CD14-positive monocyte (primary cell): ENCODE measurements at regions not wholly inside any gene's neighbourhood (a gene's known extent, or its start where the extent isn't known, plus 50 kb on each side); places are given as distances from the start of the nearest gene placed in this dataset.

ENCODE experiments used
- DNase-seq, 3 donors: peaks; one replicate each; pipeline ENCODE4 v3.0.0-alpha.2; 2011 to 2022
- H2AFZ ChIP-seq: 2 replicates; pipeline ENCODE4 v1.6.0; 2012; ENCODE audit warnings: mild to moderate bottlenecking, low read depth, low read length, inconsistent platforms; ENCODE audit not compliant: insufficient read depth, poor library complexity, severe bottlenecking
- H3K27ac ChIP-seq, 2 donors: 1 replicate in 1 of 2; 2 replicates in 1 of 2; pipeline ENCODE4 v1.5.1; 2012 to 2013; ENCODE audit warnings: low read length in 2 of 2, control low read depth in 1 of 2, inconsistent platforms in 1 of 2, low read depth in 1 of 2, mild to moderate bottlenecking in 1 of 2
- H3K27me3 ChIP-seq, 2 donors: one replicate each; pipeline versions ENCODE4 v1.6.0 to v1.6.1; 2011 to 2013; ENCODE audit warnings: low read length in 2 of 2; ENCODE audit not compliant: control insufficient read depth in 2 of 2, insufficient read depth in 2 of 2
- H3K36me3 ChIP-seq, 2 donors: replicated peaks in 1 of 2; 1 replicate in 1 of 2; 2 replicates in 1 of 2; pipeline versions ENCODE4 v1.5.1 to v1.6.1; 2012 to 2013; ENCODE audit warnings: low read length in 2 of 2, control low read depth in 1 of 2, inconsistent platforms in 1 of 2, mild to moderate bottlenecking in 1 of 2; ENCODE audit not compliant: insufficient read depth in 2 of 2, control insufficient read depth in 1 of 2
- H3K4me1 ChIP-seq, 2 donors: 1 replicate in 1 of 2; 2 replicates in 1 of 2; pipeline versions ENCODE4 v1.5.1 to v1.6.1; 2012 to 2013; ENCODE audit warnings: low read length in 2 of 2, control low read depth in 1 of 2, inconsistent platforms in 1 of 2, mild to moderate bottlenecking in 1 of 2, moderate library complexity in 1 of 2; ENCODE audit not compliant: insufficient read depth in 2 of 2, control insufficient read depth in 1 of 2
- H3K4me2 ChIP-seq: replicated peaks from 2 replicates; pipeline ENCODE3; 2012; ENCODE audit warnings: low read length, moderate library complexity, mild to moderate bottlenecking; ENCODE audit not compliant: poor library complexity, severe bottlenecking; ENCODE audit errors: extremely low read depth
- H3K4me3 ChIP-seq, 3 experiments: fragments of 200-600 bp in 1 of 3; sonication (generic) in 1 of 3; replicated peaks in 1 of 3; 1 replicate in 2 of 3; 2 replicates in 1 of 3; pipeline ENCODE4 v1.5.1; 2011 to 2013; ENCODE audit warnings: low read length in 3 of 3, mild to moderate bottlenecking in 3 of 3, control low read depth in 2 of 3, low read depth in 2 of 3, inconsistent platforms in 1 of 3, moderate library complexity in 1 of 3
- H3K79me2 ChIP-seq: 2 replicates; pipeline ENCODE4 v1.6.0; 2012; ENCODE audit warnings: mild to moderate bottlenecking, control low read depth, inconsistent platforms, low read length, moderate library complexity; ENCODE audit not compliant: insufficient read depth
- H3K9ac ChIP-seq: 2 replicates; pipeline ENCODE4 v1.6.0; 2017; ENCODE audit warnings: low read length, mild to moderate bottlenecking; ENCODE audit not compliant: insufficient read depth, poor library complexity, severe bottlenecking
- H3K9me3 ChIP-seq, 2 donors: replicated peaks in 1 of 2; 1 replicate in 1 of 2; 2 replicates in 1 of 2; pipeline versions ENCODE4 v1.5.1 to v1.6.1; 2012 to 2013; ENCODE audit warnings: low read length in 2 of 2, control low read depth in 1 of 2; ENCODE audit not compliant: control insufficient read depth in 1 of 2, insufficient read depth in 1 of 2
- H4K20me1 ChIP-seq: 2 replicates; pipeline ENCODE4 v1.6.0; 2012; ENCODE audit warnings: mild to moderate bottlenecking, low read length, control low read depth, moderate library complexity; ENCODE audit not compliant: insufficient read depth
- H3K27ac Mint-ChIP-seq, 7 donors: one replicate each; pipeline ENCODE4 v1.8.0; 2020; ENCODE audit warnings: mild to moderate bottlenecking in 7 of 7, mixed read lengths in 7 of 7, moderate library complexity in 6 of 7, inconsistent platforms in 2 of 7
- H3K27me3 Mint-ChIP-seq, 3 donors: one replicate each; pipeline ENCODE4 v1.8.0; 2021 to 2022; ENCODE audit warnings: low read depth in 3 of 3, mild to moderate bottlenecking in 3 of 3, mixed read lengths in 3 of 3, moderate library complexity in 3 of 3, inconsistent platforms in 1 of 3
- H3K36me3 Mint-ChIP-seq, 2 donors: one replicate each; pipeline ENCODE4 v1.8.0; 2020; ENCODE audit warnings: mixed read lengths in 2 of 2, inconsistent platforms in 1 of 2, mild to moderate bottlenecking in 1 of 2
- H3K4me1 Mint-ChIP-seq: one replicate; pipeline ENCODE4 v1.8.0; 2020; ENCODE audit warnings: mild to moderate bottlenecking, mixed read lengths
- H3K4me3 Mint-ChIP-seq, 2 donors: one replicate each; pipeline ENCODE4 v1.8.0; 2020; ENCODE audit warnings: mild to moderate bottlenecking in 2 of 2, mixed read lengths in 2 of 2, moderate library complexity in 1 of 2
- H3K9me3 Mint-ChIP-seq, 7 donors: one replicate each; pipeline ENCODE4 v1.8.0; 2020 to 2022; ENCODE audit warnings: mixed read lengths in 7 of 7, mild to moderate bottlenecking in 6 of 7, moderate library complexity in 6 of 7, inconsistent platforms in 2 of 7
- CTCF ChIP-seq: fragments of 200-600 bp; IDR thresholded peaks from one replicate; pipeline ENCODE4 v1.8.0; 2022; ENCODE audit warnings: antibody characterized with exemption, mild to moderate bottlenecking
- WGBS: methylation state at CpG from one replicate; pipeline ENCODE4 v1.1.5; 2013; ENCODE audit warnings: missing lambda C conversion rate; ENCODE audit not compliant: insufficient coverage; 5-methylcytosine and 5-hydroxymethylcytosine counted together
- intact Hi-C, 2 donors: fragments of 100-400 bp; cut with micrococcal nuclease; formaldehyde crosslinking; loops; one replicate each; pipeline versions ENCODE4 v1.15.0 to v1.15.1; 2023

- H3K9me3 Mint-ChIP-seq = peaks cover 0 to 5% (median under 1%) of the 10 kb centered on the region in 7 donors
- Histone ChIP-seq H3K4me1 (no peaks in the 10 kb centered on the region), H3K27me3 (no peaks in the 10 kb centered on the region), H2AFZ (no peak overlapping the region), H3K9ac (no peak overlapping the region), H3K79me2 (no peaks in the 10 kb centered on the region), H3K4me2 (no peak overlapping the region), H3K27ac (no peak overlapping the region), H4K20me1 (no peaks in the 10 kb centered on the region), H3K36me3 (no peaks in the 10 kb centered on the region), H3K9me3 (no peaks in the 10 kb centered on the region), H3K4me3 (no peak overlapping the region)
- intact Hi-C loops = no loop called here
- no peak overlapping the region for H3K27ac Mint-ChIP-seq
- no peak for DNase-seq
- H3K36me3 Mint-ChIP-seq = no peaks in the 10 kb centered on the region
- H3K4me1 Mint-ChIP-seq = peaks cover 4% of the 10 kb centered on the region
- no peak overlapping the region for H3K4me3 Mint-ChIP-seq
- WGBS = 93% methylated on average over 5 of the region's 5 CpGs
- peaks cover 0 to 3% (median 1%) of the 10 kb centered on the region in 3 donors for H3K27me3 Mint-ChIP-seq
- no peak for TF ChIP-seq CTCF
These were observed 256.4 kb downstream of the CDCA7 start for GRCh38 chr2:173611121-173611520.

- no peak overlapping the region for H3K4me3 ChIP-seq
- 85% methylated on average over 2 of the region's 3 CpGs for WGBS
- H3K4me2 ChIP-seq = no peak overlapping the region
- no peak overlapping the region for H3K27ac ChIP-seq
- Mint-ChIP-seq H3K27ac (no peak overlapping the region), H3K27me3 (peaks cover 0 to 3% (median 1%) of the 10 kb centered on the region in 3 donors), H3K4me3 (no peak overlapping the region), H3K4me1 (peaks cover 4% of the 10 kb centered on the region), H3K36me3 (no peaks in the 10 kb centered on the region), H3K9me3 (peaks cover 0 to 10% (median 5%) of the 10 kb centered on the region in 7 donors)
- DNase-seq = no peak
- no peaks in the 10 kb centered on the region for H3K36me3 ChIP-seq
- H2AFZ ChIP-seq = no peak overlapping the region
- H3K9me3 ChIP-seq = peaks cover 0 to 2% of the 10 kb centered on the region in 2 donors
- H3K79me2 ChIP-seq = no peaks in the 10 kb centered on the region
- H3K9ac ChIP-seq = no peak overlapping the region
- H3K27me3 ChIP-seq = no peaks in the 10 kb centered on the region
- H4K20me1 ChIP-seq = no peaks in the 10 kb centered on the region
- no peaks in the 10 kb centered on the region for H3K4me1 ChIP-seq
- intact Hi-C loops = no loop called here
- TF ChIP-seq CTCF = no peak
These were observed 257.7 kb downstream of the CDCA7 start for GRCh38 chr2:173612354-173612753.
